Activated naive CD4-positive, alpha-beta T cell treated with anti-CD3 and anti-CD28 coated beads, Interleukin-2, amount 10 ng/mL, durations not matched to agents 7 days and 5 days (primary cell): ENCODE measurements at regions not wholly inside any gene's neighbourhood (a gene's known extent, or its start where the extent isn't known, plus 50 kb on each side); places are given as distances from the start of the nearest gene placed in this dataset.
"Not testable (repeated sequence)": the region's sequence is repeated elsewhere in the genome, so short reads cannot be mapped to it uniquely, and the experiment has no call there.

Experiments
- CTCF ChIA-PET: fragments of 350-600 bp; sonication (Branson Sonifier 250); formaldehyde crosslinking; loops from one replicate; lab custom pipeline; 2021; ENCODE audit warnings: antibody characterized with exemption; lab: Charles Lee
- DNase-seq: peaks from one replicate; pipeline ENCODE4 v3.0.0-alpha.2; 2020
- H3K27ac Mint-ChIP-seq: one replicate; pipeline ENCODE4 v1.8.0; 2021; ENCODE audit warnings: mild to moderate bottlenecking, moderate library complexity, mixed read lengths
- H3K27me3 Mint-ChIP-seq: one replicate; pipeline ENCODE4 v1.8.0; 2021; ENCODE audit warnings: mild to moderate bottlenecking, mixed read lengths
- H3K36me3 Mint-ChIP-seq: one replicate; pipeline ENCODE4 v1.8.0; 2021; ENCODE audit warnings: mixed read lengths
- H3K4me1 Mint-ChIP-seq: one replicate; pipeline ENCODE4 v1.8.0; 2021; ENCODE audit warnings: mixed read lengths
- H3K4me3 Mint-ChIP-seq: one replicate; pipeline ENCODE4 v1.8.0; 2021; ENCODE audit warnings: mild to moderate bottlenecking, moderate library complexity, mixed read lengths
- H3K9me3 Mint-ChIP-seq: one replicate; pipeline ENCODE4 v1.8.0; 2021; ENCODE audit warnings: mixed read lengths

- CTCF ChIA-PET, result no interaction called here
- Mint-ChIP-seq H3K9me3 (no peaks in the 10 kb centered on the region), H3K27ac (no peak overlapping the region), H3K4me3 (no peak overlapping the region), H3K36me3 (no peaks in the 10 kb centered on the region), H3K4me1 (no peaks in the 10 kb centered on the region), H3K27me3 (peaks cover 8% of the 10 kb centered on the region)
- no peak for DNase-seq
Measured at GRCh38 chr5:36801523-36801922, 75.0 kb upstream of the NIPBL start.

GRCh38 chr5:36802187-36802586, 74.4 kb upstream of the NIPBL start:
- H3K9me3 Mint-ChIP-seq, result no peaks in the 10 kb centered on the region
- no peak overlapping the region for H3K27ac Mint-ChIP-seq
- no peak overlapping the region for H3K4me3 Mint-ChIP-seq
- H3K4me1 Mint-ChIP-seq, result no peaks in the 10 kb centered on the region
- peaks cover 8% of the 10 kb centered on the region for H3K27me3 Mint-ChIP-seq
- CTCF ChIA-PET, result no interaction called here
- no peak for DNase-seq
- no peaks in the 10 kb centered on the region for H3K36me3 Mint-ChIP-seq

GRCh38 chr5:36813249-36813648, 63.3 kb upstream of the NIPBL start:
- H3K27ac Mint-ChIP-seq, DNase-seq, CTCF ChIA-PET, H3K36me3 Mint-ChIP-seq, H3K4me3 Mint-ChIP-seq, H3K27me3 Mint-ChIP-seq, H3K9me3 Mint-ChIP-seq, H3K4me1 Mint-ChIP-seq: not testable (repeated sequence)

- no peaks in the 10 kb centered on the region for H3K4me1 Mint-ChIP-seq
- H3K27ac Mint-ChIP-seq, result no peak overlapping the region
- H3K27me3 Mint-ChIP-seq, result no peaks in the 10 kb centered on the region
- CTCF ChIA-PET, result no interaction called here
- no peak for DNase-seq
- no peaks in the 10 kb centered on the region for H3K9me3 Mint-ChIP-seq
- H3K4me3 Mint-ChIP-seq, result no peak overlapping the region
- no peaks in the 10 kb centered on the region for H3K36me3 Mint-ChIP-seq
Measured at GRCh38 chr5:36815871-36816270, 60.7 kb upstream of the NIPBL start.

GRCh38 chr5:36820900-36821299, 55.7 kb upstream of the NIPBL start:
- CTCF ChIA-PET, result no interaction called here
- no peaks in the 10 kb centered on the region for H3K36me3 Mint-ChIP-seq
- no peak overlapping the region for H3K4me3 Mint-ChIP-seq
- no peaks in the 10 kb centered on the region for H3K4me1 Mint-ChIP-seq
- H3K27me3 Mint-ChIP-seq, result peaks cover 8% of the 10 kb centered on the region
- no peak overlapping the region for H3K27ac Mint-ChIP-seq
- DNase-seq, result no peak
- H3K9me3 Mint-ChIP-seq, result no peaks in the 10 kb centered on the region

GRCh38 chr5:36826694-36827093, 49.9 kb upstream of the NIPBL start:
- peaks cover 14% of the 10 kb centered on the region for H3K27me3 Mint-ChIP-seq
- no peaks in the 10 kb centered on the region for H3K4me1 Mint-ChIP-seq
- no peaks in the 10 kb centered on the region for H3K9me3 Mint-ChIP-seq
- CTCF ChIA-PET, result no interaction called here
- no peak for DNase-seq
- no peak overlapping the region for H3K4me3 Mint-ChIP-seq
- no peaks in the 10 kb centered on the region for H3K36me3 Mint-ChIP-seq
- no peak overlapping the region for H3K27ac Mint-ChIP-seq
